ENCODE measurements at regions not wholly inside any gene's neighbourhood (a gene's known extent, or its start where the extent isn't known, plus 50 kb on each side); places are given as distances from the start of the nearest gene placed in this dataset.

- H3K9me3 ChIP-seq (ENCODE audit: low read depth): no peaks in the 10 kb centered on the region
- no peaks in the 10 kb centered on the region for H3K4me1 ChIP-seq (ENCODE audit: low read depth)
- no peak overlapping the region for H3K4me3 ChIP-seq
- no peak for DNase-seq (ENCODE audit: low read depth in 1 of 2, low spot score in 1 of 2)
- H3K36me3 ChIP-seq: no peaks in the 10 kb centered on the region
- no peak for TF ChIP-seq CTCF (IDR thresholded peaks at IDR 0.05; ENCODE audit: low read depth, low read length)
- no peak overlapping the region for H3K27ac ChIP-seq
- peaks cover 6% of the 10 kb centered on the region for H3K27me3 ChIP-seq
Observed at GRCh38 chr1:230498704-230499103, 72.6 kb upstream of the PGBD5 start.

- no peak for DNase-seq (ENCODE audit: low read depth in 1 of 2, low spot score in 1 of 2)
- Histone ChIP-seq H3K27ac (no peak overlapping the region), H3K36me3 (no peaks in the 10 kb centered on the region), H3K4me1 (ENCODE audit: low read depth) (no peaks in the 10 kb centered on the region), H3K4me3 (no peak overlapping the region), H3K27me3 (peaks cover 9% of the 10 kb centered on the region), H3K9me3 (ENCODE audit: low read depth) (no peaks in the 10 kb centered on the region)
- TF ChIP-seq CTCF (IDR thresholded peaks at IDR 0.05; ENCODE audit: low read depth, low read length): no peak
Observed at GRCh38 chr1:230496451-230496850, 70.3 kb upstream of the PGBD5 start.

GRCh38 chr1:230495891-230496385, 69.8 kb upstream of the PGBD5 start:
- Histone ChIP-seq H3K27ac (no peak overlapping the region), H3K4me3 (no peak overlapping the region), H3K4me1 (ENCODE audit: low read depth) (no peaks in the 10 kb centered on the region), H3K9me3 (ENCODE audit: low read depth) (no peaks in the 10 kb centered on the region), H3K27me3 (peaks cover 9% of the 10 kb centered on the region), H3K36me3 (no peaks in the 10 kb centered on the region)
- no peak for TF ChIP-seq CTCF (IDR thresholded peaks at IDR 0.05; ENCODE audit: low read depth, low read length)
- DNase-seq (ENCODE audit: low read depth in 1 of 2, low spot score in 1 of 2): peak in 1 of 2 donors; percentile 35

GRCh38 chr1:230495076-230495475, 68.9 kb upstream of the PGBD5 start:
- Histone ChIP-seq H3K4me1 (ENCODE audit: low read depth) (no peaks in the 10 kb centered on the region), H3K36me3 (no peaks in the 10 kb centered on the region), H3K27ac (no peak overlapping the region), H3K27me3 (peaks cover 9% of the 10 kb centered on the region), H3K9me3 (ENCODE audit: low read depth) (no peaks in the 10 kb centered on the region), H3K4me3 (no peak overlapping the region)
- no peak for DNase-seq (ENCODE audit: low read depth in 1 of 2, low spot score in 1 of 2)
- no peak for TF ChIP-seq CTCF (IDR thresholded peaks at IDR 0.05; ENCODE audit: low read depth, low read length)

GRCh38 chr1:230494514-230494913, 68.4 kb upstream of the PGBD5 start:
- TF ChIP-seq CTCF (IDR thresholded peaks at IDR 0.05; ENCODE audit: low read depth, low read length): no peak
- no peaks in the 10 kb centered on the region for H3K9me3 ChIP-seq (ENCODE audit: low read depth)
- no peaks in the 10 kb centered on the region for H3K4me1 ChIP-seq (ENCODE audit: low read depth)
- no peak overlapping the region for H3K4me3 ChIP-seq
- no peak for DNase-seq (ENCODE audit: low read depth in 1 of 2, low spot score in 1 of 2)
- no peaks in the 10 kb centered on the region for H3K36me3 ChIP-seq
- H3K27ac ChIP-seq: no peak overlapping the region
- peaks cover 9% of the 10 kb centered on the region for H3K27me3 ChIP-seq

GRCh38 chr1:230494026-230494425, 67.9 kb upstream of the PGBD5 start:
- DNase-seq (ENCODE audit: low read depth in 1 of 2, low spot score in 1 of 2): no peak
- Histone ChIP-seq H3K36me3 (no peaks in the 10 kb centered on the region), H3K27ac (no peak overlapping the region), H3K27me3 (peaks cover 9% of the 10 kb centered on the region), H3K4me1 (ENCODE audit: low read depth) (no peaks in the 10 kb centered on the region), H3K9me3 (ENCODE audit: low read depth) (no peaks in the 10 kb centered on the region), H3K4me3 (no peak overlapping the region)
- no peak for TF ChIP-seq CTCF (IDR thresholded peaks at IDR 0.05; ENCODE audit: low read depth, low read length)
